Astrocyte of the hippocampus (primary cell): ENCODE measurements at regions not wholly inside any gene's neighbourhood (a gene's known extent, or its start where the extent isn't known, plus 50 kb on each side); places are given as distances from the start of the nearest gene placed in this dataset.
"Not testable (repeated sequence)": the region's sequence is repeated elsewhere in the genome, so short reads cannot be mapped to it uniquely, and the experiment has no call there.

Source experiments
- DNase-seq: peaks from one replicate; pipeline ENCODE4 v3.0.0; 2011; ENCODE audit warnings: low read depth, low spot score

- no peak for DNase-seq
These were observed 188.0 kb upstream of the PARD3B start for GRCh38 chr2:204357286-204357685.

- DNase-seq, result no peak
These were observed 186.2 kb upstream of the PARD3B start for GRCh38 chr2:204359076-204359475.

GRCh38 chr2:204360218-204361007 is 184.9 kb upstream of the PARD3B start:
- DNase-seq, result no peak

- no peak for DNase-seq
These were observed 183.5 kb upstream of the PARD3B start for GRCh38 chr2:204361738-204362137.

- DNase-seq, result no peak
These were observed 182.7 kb upstream of the PARD3B start for GRCh38 chr2:204362581-204362980.

GRCh38 chr2:204363513-204363912 is 181.8 kb upstream of the PARD3B start:
- DNase-seq, result no peak

- no peak for DNase-seq
These were observed 180.3 kb upstream of the PARD3B start for GRCh38 chr2:204364860-204365535.

- DNase-seq, result no peak
These were observed 179.5 kb upstream of the PARD3B start for GRCh38 chr2:204365811-204366210.

- no peak for DNase-seq
These were observed 177.8 kb upstream of the PARD3B start for GRCh38 chr2:204367466-204367865.

GRCh38 chr2:204370172-204370718 is 175.0 kb upstream of the PARD3B start:
- no peak for DNase-seq

- no peak for DNase-seq
These were observed 171.3 kb upstream of the PARD3B start for GRCh38 chr2:204373942-204374341.

- DNase-seq, result no peak
These were observed 165.0 kb upstream of the PARD3B start for GRCh38 chr2:204380141-204380881.

- DNase-seq, result no peak
These were observed 158.6 kb upstream of the PARD3B start for GRCh38 chr2:204386668-204387067.

GRCh38 chr2:204389120-204389519 is 156.2 kb upstream of the PARD3B start:
- DNase-seq, result no peak

- no peak for DNase-seq
These were observed 155.4 kb upstream of the PARD3B start for GRCh38 chr2:204389856-204390255.

GRCh38 chr2:204395539-204395938 is 149.7 kb upstream of the PARD3B start:
- no peak for DNase-seq

GRCh38 chr2:204401114-204401513 is 144.2 kb upstream of the PARD3B start:
- DNase-seq, result no peak

GRCh38 chr2:204407204-204408014 is 137.9 kb upstream of the PARD3B start:
- DNase-seq, result peak; percentile 8

GRCh38 chr2:204412782-204413181 is 132.5 kb upstream of the PARD3B start:
- DNase-seq, result not testable (repeated sequence)

GRCh38 chr2:204415406-204416181 is 129.7 kb upstream of the PARD3B start:
- no peak for DNase-seq

- no peak for DNase-seq
These were observed 129.0 kb upstream of the PARD3B start for GRCh38 chr2:204416236-204416635.
